SIG-M5 treated with dmso at 0.1 percent for 504 hours (cell line): ENCODE measurements at regions not wholly inside any gene's neighbourhood (a gene's known extent, or its start where the extent isn't known, plus 50 kb on each side); places are given as distances from the start of the nearest gene placed in this dataset.

Experiments
- DNase-seq: peaks from one replicate; lab custom pipeline; 2025; ENCODE audit not compliant: unreplicated experiment; lab: John Stamatoyannopoulos, UW

- no peak for DNase-seq
Measured at GRCh38 chr20:60125513-60125912, 167.3 kb downstream of the CDH26 start.

GRCh38 chr20:60126975-60127374 lies 168.8 kb downstream of the CDH26 start:
- no peak for DNase-seq

GRCh38 chr20:60131375-60131774 lies 173.2 kb downstream of the CDH26 start:
- DNase-seq, result peak; percentile 58

- DNase-seq, result peak; percentile 32
Measured at GRCh38 chr20:60132162-60132826, 174.1 kb downstream of the CDH26 start.

DNA sequence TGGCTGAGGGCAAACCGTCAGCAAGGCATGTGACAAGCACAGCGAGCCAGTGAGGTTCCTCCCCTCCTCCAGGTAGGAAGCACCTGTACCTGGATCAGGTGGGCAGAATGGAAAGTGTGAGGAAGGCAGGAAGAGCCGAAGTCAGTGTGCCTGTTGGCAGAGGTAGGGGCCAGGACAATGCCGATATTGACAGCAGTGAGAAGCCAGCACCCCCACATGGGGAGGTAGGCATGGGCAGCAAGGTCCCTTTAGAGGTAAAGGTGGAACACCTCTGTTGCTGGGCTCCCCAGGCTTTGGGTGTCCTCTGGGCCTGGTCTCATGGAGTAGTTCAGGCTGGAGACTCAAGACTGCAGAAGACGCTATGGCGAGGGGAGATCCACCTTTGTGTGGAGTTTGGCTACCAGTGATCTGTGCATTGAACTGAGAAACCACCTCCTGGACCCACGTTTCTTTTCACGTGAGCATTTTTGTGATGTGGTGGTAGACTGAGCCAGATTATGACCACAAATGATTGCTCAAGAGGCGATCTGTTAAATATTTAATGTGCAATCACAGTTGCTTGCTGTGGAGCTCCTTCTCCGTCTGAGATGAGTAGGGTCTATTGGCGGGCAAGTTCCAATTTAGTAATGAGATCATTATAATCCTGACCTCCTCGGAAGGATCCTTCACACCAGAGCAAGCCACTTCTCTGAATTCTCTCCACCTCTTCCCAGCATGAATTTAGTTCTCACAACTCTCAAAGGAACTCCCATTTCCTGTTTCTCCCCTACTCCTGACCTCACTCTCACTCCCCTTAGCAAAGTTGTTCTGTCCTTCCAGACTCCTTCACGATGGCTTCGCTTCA lies 174.8 kb downstream of the CDH26 start:
- no peak for DNase-seq

DNA sequence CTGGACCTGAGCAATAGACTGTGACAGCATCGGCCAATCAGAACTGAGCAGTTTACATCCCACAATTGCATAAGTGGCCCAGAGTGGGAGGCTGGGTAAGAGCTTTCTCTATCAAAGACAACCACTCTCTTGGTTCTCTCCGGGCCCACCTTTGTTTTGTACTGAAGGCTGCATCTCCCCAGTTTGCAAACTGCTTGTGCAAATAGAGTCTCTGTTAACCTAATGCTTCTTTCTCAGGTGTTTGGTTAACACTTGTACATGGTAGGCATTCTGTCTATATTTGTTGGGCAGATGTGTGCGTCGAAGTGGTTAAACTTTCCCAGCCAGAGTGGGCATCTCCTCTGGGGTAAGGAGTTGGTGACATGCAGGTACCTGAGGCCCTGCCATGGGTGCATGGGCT lies 177.1 kb downstream of the CDH26 start:
- no peak for DNase-seq

GRCh38 chr20:60136645-60137401 lies 178.6 kb downstream of the CDH26 start:
- DNase-seq, result peak; percentile 63

GRCh38 chr20:60137657-60138245 lies 179.5 kb downstream of the CDH26 start:
- peak; percentile 75 for DNase-seq

DNA sequence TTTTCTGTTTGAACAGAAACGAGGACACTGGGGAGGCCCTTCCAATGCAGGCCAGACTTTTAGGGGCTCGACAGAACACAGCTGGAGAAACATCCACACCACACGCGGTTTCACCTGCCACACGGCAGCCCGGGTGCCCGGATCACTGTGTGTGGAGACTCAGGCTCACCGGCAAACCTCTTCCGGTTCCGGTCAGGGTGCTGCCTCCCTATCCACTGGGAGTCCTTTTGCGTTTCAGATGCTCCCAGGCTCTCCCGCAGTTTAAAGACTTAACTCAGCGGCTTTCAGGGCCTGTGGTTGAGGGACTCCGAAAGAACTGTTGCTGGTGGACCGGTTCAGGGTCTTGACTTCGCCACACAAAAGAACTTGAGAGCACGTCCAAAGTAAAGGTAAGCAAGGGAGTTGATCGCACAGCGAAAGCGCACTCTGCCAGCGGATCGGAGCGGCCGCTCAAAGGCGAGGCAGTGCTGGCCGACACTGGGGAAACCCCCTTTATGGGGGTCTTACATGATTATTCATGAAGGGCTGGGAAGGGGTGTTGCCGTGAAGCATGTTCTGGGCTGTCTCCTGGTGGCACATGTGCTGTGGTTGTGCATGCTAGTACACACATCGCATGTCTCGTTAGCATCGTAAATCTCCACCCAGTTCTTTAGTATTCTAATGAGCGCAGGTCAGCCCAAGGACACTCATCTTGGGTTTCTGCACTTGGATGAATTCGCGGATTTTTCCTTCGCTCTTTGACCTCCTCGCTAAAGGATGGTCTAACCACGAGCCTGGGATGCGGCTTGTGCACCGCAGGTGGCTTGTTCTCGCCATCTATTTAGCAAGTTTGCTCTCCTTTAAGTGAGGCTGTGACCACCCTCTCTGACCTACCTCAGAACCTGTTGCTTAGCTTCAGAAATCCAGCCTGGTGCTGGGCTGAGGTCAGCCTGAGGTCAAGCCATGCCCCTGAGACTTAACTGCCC lies 180.3 kb downstream of the CDH26 start:
- no peak for DNase-seq

GRCh38 chr20:60139663-60140446 lies 181.6 kb downstream of the CDH26 start:
- DNase-seq, result no peak

- DNase-seq, result no peak
Measured at GRCh38 chr20:60142587-60142986, 184.4 kb downstream of the CDH26 start.

GRCh38 chr20:60143261-60143842 lies 185.1 kb downstream of the CDH26 start:
- no peak for DNase-seq

DNA sequence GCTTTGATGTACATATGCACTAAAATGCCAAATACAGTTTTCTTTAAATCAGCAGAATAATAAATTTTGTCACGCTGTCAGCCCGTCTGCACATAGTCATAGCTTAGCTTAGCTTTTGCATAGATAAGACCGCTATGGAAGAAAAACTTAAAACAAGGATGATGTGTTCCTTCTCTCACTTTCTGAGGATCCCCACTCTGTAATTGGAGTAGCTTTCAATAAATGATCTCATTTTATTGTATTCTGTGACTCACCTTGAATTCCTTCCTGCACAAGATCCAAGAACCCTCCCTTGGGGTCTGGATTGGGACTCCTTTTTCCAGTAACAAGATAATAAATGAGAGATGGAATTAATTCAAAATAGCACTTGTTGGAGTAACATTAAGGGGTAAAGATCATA lies 186.2 kb downstream of the CDH26 start:
- no peak for DNase-seq

- no peak for DNase-seq
Measured at GRCh38 chr20:60144974-60145527, 186.8 kb downstream of the CDH26 start.

DNA sequence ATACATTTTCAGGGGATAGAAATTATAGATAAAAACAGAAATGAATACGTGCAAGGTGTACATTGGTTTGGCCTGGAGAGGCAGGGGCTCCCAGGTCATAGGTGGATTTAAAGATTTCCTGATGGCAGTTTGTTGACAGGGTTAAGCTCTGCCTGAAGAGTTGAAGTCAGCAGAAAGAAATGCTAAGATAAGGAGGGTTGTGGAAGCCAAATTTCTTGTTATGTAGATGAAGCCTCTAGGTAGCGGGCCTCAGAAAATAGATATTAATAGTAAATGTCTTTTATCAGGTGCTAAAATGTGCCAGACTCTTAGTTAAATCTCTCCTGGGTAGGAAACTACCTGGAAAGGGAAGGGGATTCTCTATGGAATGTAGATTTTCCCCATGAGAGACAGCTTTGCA lies 188.8 kb downstream of the CDH26 start:
- no peak for DNase-seq

DNA sequence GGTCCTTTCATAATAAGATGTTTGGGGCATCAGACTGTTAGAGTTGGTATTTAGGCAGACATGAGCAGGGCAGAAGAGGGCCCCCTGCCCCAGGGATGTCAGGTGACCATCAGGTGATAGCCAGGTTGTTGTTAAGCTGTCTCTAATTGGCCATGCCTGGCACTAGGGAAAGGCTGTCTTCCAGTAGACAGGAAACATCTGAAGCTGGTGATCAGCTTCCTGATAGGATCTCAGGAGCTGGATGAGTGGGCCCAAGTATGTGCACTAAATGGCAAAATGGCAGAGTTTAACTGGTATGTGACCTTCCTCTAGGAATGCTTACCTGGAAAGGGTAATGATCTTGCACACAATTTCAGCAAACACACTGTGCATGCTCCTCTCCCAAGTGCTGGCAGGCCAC lies 190.7 kb downstream of the CDH26 start:
- no peak for DNase-seq

DNA sequence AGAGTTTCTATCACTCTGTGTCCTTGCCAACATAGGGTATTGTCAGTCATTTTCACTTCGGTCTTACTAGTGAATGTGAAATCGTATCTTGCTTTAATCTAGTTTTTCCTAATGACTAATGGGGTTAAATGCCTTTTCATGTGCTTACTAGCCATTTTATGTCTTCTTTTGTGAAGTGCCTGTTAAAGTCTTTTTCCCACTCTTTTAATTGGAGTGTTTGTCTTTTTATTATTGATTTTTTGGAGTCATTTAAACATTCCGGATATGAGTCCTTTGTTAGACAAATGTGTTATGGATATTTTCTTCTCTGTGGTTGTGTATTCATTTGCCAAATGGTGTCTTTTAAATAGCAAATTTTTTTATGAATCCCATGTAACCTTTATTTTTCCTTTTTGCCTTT lies 194.6 kb downstream of the CDH26 start:
- no peak for DNase-seq

GRCh38 chr20:60160451-60161145 lies 202.4 kb downstream of the CDH26 start:
- DNase-seq, result no peak
